ENCODE measurements at regions not wholly inside any gene's neighbourhood (a gene's known extent, or its start where the extent isn't known, plus 50 kb on each side); places are given as distances from the start of the nearest gene placed in this dataset.

GRCh38 chr18:78693429-78693828 is 286.2 kb upstream of the SALL3 start:
- no peak for DNase-seq (ENCODE audit: low read depth in 2 of 2)

GRCh38 chr18:78696698-78697435 is 282.8 kb upstream of the SALL3 start:
- DNase-seq (ENCODE audit: low read depth in 2 of 2) = no peak

- no peak for DNase-seq (ENCODE audit: low read depth in 2 of 2)
These were observed 282.2 kb upstream of the SALL3 start for GRCh38 chr18:78697446-78697845.

- no peak for DNase-seq (ENCODE audit: low read depth in 2 of 2)
These were observed 280.7 kb upstream of the SALL3 start for GRCh38 chr18:78698914-78699313.

- DNase-seq (ENCODE audit: low read depth in 2 of 2) = no peak
These were observed 280.1 kb upstream of the SALL3 start for GRCh38 chr18:78699499-78699898.

- DNase-seq (ENCODE audit: low read depth in 2 of 2) = no peak
These were observed 277.7 kb upstream of the SALL3 start for GRCh38 chr18:78701771-78702396.

GRCh38 chr18:78703291-78703690 is 276.3 kb upstream of the SALL3 start:
- DNase-seq (ENCODE audit: low read depth in 2 of 2) = no peak

- no peak for DNase-seq (ENCODE audit: low read depth in 2 of 2)
These were observed 274.6 kb upstream of the SALL3 start for GRCh38 chr18:78704971-78705461.

- no peak for DNase-seq (ENCODE audit: low read depth in 2 of 2)
These were observed 270.3 kb upstream of the SALL3 start for GRCh38 chr18:78709261-78709809.

- no peak for DNase-seq (ENCODE audit: low read depth in 2 of 2)
These were observed 268.3 kb upstream of the SALL3 start for GRCh38 chr18:78711316-78711715.

- no peak for DNase-seq (ENCODE audit: low read depth in 2 of 2)
These were observed 267.6 kb upstream of the SALL3 start for GRCh38 chr18:78711971-78712370.

- DNase-seq (ENCODE audit: low read depth in 2 of 2) = no peak
These were observed 266.5 kb upstream of the SALL3 start for GRCh38 chr18:78713069-78713468.

GRCh38 chr18:78713726-78714125 is 265.9 kb upstream of the SALL3 start:
- no peak for DNase-seq (ENCODE audit: low read depth in 2 of 2)

- no peak for DNase-seq (ENCODE audit: low read depth in 2 of 2)
These were observed 263.6 kb upstream of the SALL3 start for GRCh38 chr18:78716022-78716421.

GRCh38 chr18:78716581-78716980 is 263.0 kb upstream of the SALL3 start:
- no peak for DNase-seq (ENCODE audit: low read depth in 2 of 2)

GRCh38 chr18:78717051-78717765 is 262.4 kb upstream of the SALL3 start:
- DNase-seq (ENCODE audit: low read depth in 2 of 2) = no peak

- DNase-seq (ENCODE audit: low read depth in 2 of 2) = no peak
These were observed 261.9 kb upstream of the SALL3 start for GRCh38 chr18:78717766-78718150.

- DNase-seq (ENCODE audit: low read depth in 2 of 2) = no peak
These were observed 259.8 kb upstream of the SALL3 start for GRCh38 chr18:78719821-78720220.

GRCh38 chr18:78720456-78721237 is 259.0 kb upstream of the SALL3 start:
- no peak for DNase-seq (ENCODE audit: low read depth in 2 of 2)

GRCh38 chr18:78721238-78721875 is 258.3 kb upstream of the SALL3 start:
- DNase-seq (ENCODE audit: low read depth in 2 of 2) = no peak

GRCh38 chr18:78721981-78722380 is 257.6 kb upstream of the SALL3 start:
- DNase-seq (ENCODE audit: low read depth in 2 of 2) = no peak

Measured in stimulated activated CD8-positive, alpha-beta memory T cell treated with anti-CD3 and anti-CD28 coated beads, Interleukin-2, amount 100 ng/mL, for 48 hours (primary cell).